ENCODE measurements at regions not wholly inside any gene's neighbourhood (a gene's known extent, or its start where the extent isn't known, plus 50 kb on each side); places are given as distances from the start of the nearest gene placed in this dataset.

DNA sequence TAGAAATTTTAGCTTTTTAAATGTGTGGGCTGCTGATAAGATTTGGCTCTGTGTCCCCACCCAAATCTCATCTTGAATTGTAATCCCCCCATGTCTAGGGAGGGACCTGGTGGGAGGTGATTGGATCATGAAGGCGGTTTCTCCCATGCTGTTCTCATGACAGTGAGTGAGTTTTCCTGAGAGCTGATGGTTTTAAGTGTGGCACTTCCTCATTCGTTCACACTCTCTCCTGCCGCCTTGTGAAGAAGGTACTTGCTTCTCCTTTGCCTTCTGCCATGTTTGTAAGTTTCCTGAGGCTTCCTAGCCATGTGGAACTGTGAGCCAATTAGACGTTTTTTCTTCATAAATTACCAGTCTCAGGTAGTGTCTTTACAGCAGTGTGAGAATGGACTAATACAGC lies 127.8 kb upstream of the MVB12B start:
- Histone ChIP-seq H2AFZ (ENCODE audit: low read length) (no peak overlapping the region), H3K27ac (ENCODE audit: low read depth, low read length) (no peak overlapping the region), H4K20me1 (ENCODE audit: insufficient read depth, low read length) (no peaks in the 10 kb centered on the region), H3K9me3 (ENCODE audit: low read depth, low read length) (no peaks in the 10 kb centered on the region), H3K36me3 (ENCODE audit: insufficient read depth, low read length) (no peaks in the 10 kb centered on the region), H3K4me2 (ENCODE audit: insufficient read depth, low read length) (no peak overlapping the region), H3K79me2 (ENCODE audit: insufficient read depth, low read length) (no peaks in the 10 kb centered on the region), H3K4me1 (ENCODE audit: insufficient read depth, low read length) (no peaks in the 10 kb centered on the region), H3K27me3 (ENCODE audit: insufficient read depth, low read length) (peaks cover 27% of the 10 kb centered on the region), H3K4me3 (ENCODE audit: insufficient read depth, low read length) (no peak overlapping the region)
- TF ChIP-seq, protein P1, sequence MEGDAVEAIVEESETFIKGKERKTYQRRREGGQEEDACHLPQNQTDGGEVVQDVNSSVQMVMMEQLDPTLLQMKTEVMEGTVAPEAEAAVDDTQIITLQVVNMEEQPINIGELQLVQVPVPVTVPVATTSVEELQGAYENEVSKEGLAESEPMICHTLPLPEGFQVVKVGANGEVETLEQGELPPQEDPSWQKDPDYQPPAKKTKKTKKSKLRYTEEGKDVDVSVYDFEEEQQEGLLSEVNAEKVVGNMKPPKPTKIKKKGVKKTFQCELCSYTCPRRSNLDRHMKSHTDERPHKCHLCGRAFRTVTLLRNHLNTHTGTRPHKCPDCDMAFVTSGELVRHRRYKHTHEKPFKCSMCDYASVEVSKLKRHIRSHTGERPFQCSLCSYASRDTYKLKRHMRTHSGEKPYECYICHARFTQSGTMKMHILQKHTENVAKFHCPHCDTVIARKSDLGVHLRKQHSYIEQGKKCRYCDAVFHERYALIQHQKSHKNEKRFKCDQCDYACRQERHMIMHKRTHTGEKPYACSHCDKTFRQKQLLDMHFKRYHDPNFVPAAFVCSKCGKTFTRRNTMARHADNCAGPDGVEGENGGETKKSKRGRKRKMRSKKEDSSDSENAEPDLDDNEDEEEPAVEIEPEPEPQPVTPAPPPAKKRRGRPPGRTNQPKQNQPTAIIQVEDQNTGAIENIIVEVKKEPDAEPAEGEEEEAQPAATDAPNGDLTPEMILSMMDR (IDR thresholded peaks at IDR 0.05; ENCODE audit: extremely low read depth, low read depth, low read length) = no peak
- DNase-seq (ENCODE audit: insufficient read length, low spot score, missing footprints) = no peak

GRCh38 chr9:126203313-126203712 lies 123.3 kb upstream of the MVB12B start:
- TF ChIP-seq, protein P1 (IDR thresholded peaks at IDR 0.05; ENCODE audit: extremely low read depth, low read depth, low read length) = no peak

DNA sequence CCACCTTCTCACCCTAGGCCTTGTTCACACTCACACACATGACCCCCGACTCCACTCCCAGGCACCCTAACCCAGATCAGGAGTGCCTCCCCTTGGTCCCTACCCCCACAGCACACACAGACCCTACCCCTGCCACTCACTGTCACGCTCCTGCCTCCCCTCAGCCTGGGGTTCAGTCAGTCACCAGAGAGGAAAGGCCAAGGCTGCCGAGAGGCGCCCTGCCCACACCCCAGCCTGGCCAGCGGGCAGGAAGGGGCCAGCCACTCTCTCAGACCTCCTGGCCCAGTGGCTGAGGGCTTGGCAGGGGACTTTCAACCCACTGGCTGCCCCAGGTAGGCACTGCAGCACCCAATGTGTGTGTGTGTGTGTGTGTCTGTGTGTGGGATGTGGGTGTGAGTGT lies 122.4 kb upstream of the MVB12B start:
- Histone ChIP-seq H3K9me3 (ENCODE audit: low read depth, low read length) (no peaks in the 10 kb centered on the region), H3K27me3 (ENCODE audit: insufficient read depth, low read length) (peaks cover 8% of the 10 kb centered on the region), H3K4me2 (ENCODE audit: insufficient read depth, low read length) (no peak overlapping the region), H3K4me3 (ENCODE audit: insufficient read depth, low read length) (no peak overlapping the region), H3K4me1 (ENCODE audit: insufficient read depth, low read length) (no peaks in the 10 kb centered on the region), H4K20me1 (ENCODE audit: insufficient read depth, low read length) (no peaks in the 10 kb centered on the region), H3K36me3 (ENCODE audit: insufficient read depth, low read length) (no peaks in the 10 kb centered on the region), H3K79me2 (ENCODE audit: insufficient read depth, low read length) (no peaks in the 10 kb centered on the region), H2AFZ (ENCODE audit: low read length) (no peak overlapping the region), H3K27ac (ENCODE audit: low read depth, low read length) (no peak overlapping the region)
- TF ChIP-seq, protein P1 (IDR thresholded peaks at IDR 0.05; ENCODE audit: extremely low read depth, low read depth, low read length) = no peak
- no peak for DNase-seq (ENCODE audit: insufficient read length, low spot score, missing footprints)

More at GRCh38 chr9:126203313-126203712, 123.3 kb upstream of the MVB12B start:
- Histone ChIP-seq H3K36me3 (ENCODE audit: insufficient read depth, low read length) (no peaks in the 10 kb centered on the region), H3K4me3 (ENCODE audit: insufficient read depth, low read length) (no peak overlapping the region), H3K4me1 (ENCODE audit: insufficient read depth, low read length) (no peaks in the 10 kb centered on the region), H3K79me2 (ENCODE audit: insufficient read depth, low read length) (no peaks in the 10 kb centered on the region), H3K27ac (ENCODE audit: low read depth, low read length) (no peak overlapping the region), H4K20me1 (ENCODE audit: insufficient read depth, low read length) (no peaks in the 10 kb centered on the region), H3K27me3 (ENCODE audit: insufficient read depth, low read length) (peaks cover 2% of the 10 kb centered on the region), H3K4me2 (ENCODE audit: insufficient read depth, low read length) (no peak overlapping the region), H2AFZ (ENCODE audit: low read length) (no peak overlapping the region), H3K9me3 (ENCODE audit: low read depth, low read length) (no peaks in the 10 kb centered on the region)
- no peak for DNase-seq (ENCODE audit: insufficient read length, low spot score, missing footprints)

DNA sequence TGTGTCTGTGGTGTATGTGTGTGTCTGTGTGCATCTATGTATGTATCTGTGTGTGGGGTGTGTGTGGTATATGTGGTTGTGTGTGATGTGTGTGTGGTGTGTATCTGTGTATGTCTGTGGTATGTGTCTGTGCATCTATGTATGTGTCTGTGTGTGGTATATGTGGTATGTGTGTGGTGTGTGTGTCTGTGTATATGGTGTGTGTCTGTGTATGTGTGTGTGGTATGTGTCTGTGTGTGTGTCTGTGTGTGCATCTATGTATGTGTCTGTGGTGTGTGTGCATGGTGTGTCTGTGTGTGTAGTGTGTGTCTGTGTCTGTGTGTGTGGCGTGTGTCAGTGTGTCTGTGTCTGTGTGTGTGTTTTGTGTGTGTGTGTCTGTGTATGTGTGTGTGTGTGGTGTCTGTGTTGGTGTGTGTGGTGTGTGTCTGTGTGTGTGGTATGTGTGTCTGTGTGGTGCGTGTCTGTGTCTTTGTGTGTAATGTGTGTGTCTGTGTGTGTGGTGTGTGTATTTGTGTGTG lies 121.9 kb upstream of the MVB12B start:
- no peaks in the 10 kb centered on the region for H3K79me2 ChIP-seq (ENCODE audit: insufficient read depth, low read length)
- H3K4me1 ChIP-seq (ENCODE audit: insufficient read depth, low read length) = no peaks in the 10 kb centered on the region
- TF ChIP-seq, protein P1 (IDR thresholded peaks at IDR 0.05; ENCODE audit: extremely low read depth, low read depth, low read length) = no peak
- no peak overlapping the region for H3K4me3 ChIP-seq (ENCODE audit: insufficient read depth, low read length)
- no peak overlapping the region for H2AFZ ChIP-seq (ENCODE audit: low read length)
- no peaks in the 10 kb centered on the region for H4K20me1 ChIP-seq (ENCODE audit: insufficient read depth, low read length)
- H3K36me3 ChIP-seq (ENCODE audit: insufficient read depth, low read length) = no peaks in the 10 kb centered on the region
- peaks cover 11% of the 10 kb centered on the region for H3K27me3 ChIP-seq (ENCODE audit: insufficient read depth, low read length)
- H3K9me3 ChIP-seq (ENCODE audit: low read depth, low read length) = no peaks in the 10 kb centered on the region
- no peak for DNase-seq (ENCODE audit: insufficient read length, low spot score, missing footprints)
- no peak overlapping the region for H3K4me2 ChIP-seq (ENCODE audit: insufficient read depth, low read length)
- no peak overlapping the region for H3K27ac ChIP-seq (ENCODE audit: low read depth, low read length)

Measured in osteoblast (primary cell).